GM12892 (cell line): ENCODE measurements at regions not wholly inside any gene's neighbourhood (a gene's known extent, or its start where the extent isn't known, plus 50 kb on each side); places are given as distances from the start of the nearest gene placed in this dataset.

Source experiments
- DNase-seq: peaks from one replicate; pipeline ENCODE4 v3.0.0; 2011; ENCODE audit not compliant: insufficient read length
- FAIRE-seq: peaks from 2 replicates; lab custom pipeline; 2011; peaks lifted over from hg19 to GRCh38; lab: Jason Lieb, UNC
- POLR2A ChIP-seq: IDR thresholded peaks from 2 replicates; pipeline ENCODE4 v1.6.1; 2011; ENCODE audit warnings: low read depth, low read length, control low read depth
- POLR2AphosphoS5 ChIP-seq: IDR thresholded peaks from 2 replicates; pipeline ENCODE4 v1.6.1; 2011; ENCODE audit warnings: low read depth, low read length, control low read depth
- TAF1 ChIP-seq: IDR thresholded peaks from 2 replicates; pipeline ENCODE4 v1.6.1; 2011; ENCODE audit warnings: low read depth, mild to moderate bottlenecking, control low read depth, low read length, borderline replicate concordance

DNA sequence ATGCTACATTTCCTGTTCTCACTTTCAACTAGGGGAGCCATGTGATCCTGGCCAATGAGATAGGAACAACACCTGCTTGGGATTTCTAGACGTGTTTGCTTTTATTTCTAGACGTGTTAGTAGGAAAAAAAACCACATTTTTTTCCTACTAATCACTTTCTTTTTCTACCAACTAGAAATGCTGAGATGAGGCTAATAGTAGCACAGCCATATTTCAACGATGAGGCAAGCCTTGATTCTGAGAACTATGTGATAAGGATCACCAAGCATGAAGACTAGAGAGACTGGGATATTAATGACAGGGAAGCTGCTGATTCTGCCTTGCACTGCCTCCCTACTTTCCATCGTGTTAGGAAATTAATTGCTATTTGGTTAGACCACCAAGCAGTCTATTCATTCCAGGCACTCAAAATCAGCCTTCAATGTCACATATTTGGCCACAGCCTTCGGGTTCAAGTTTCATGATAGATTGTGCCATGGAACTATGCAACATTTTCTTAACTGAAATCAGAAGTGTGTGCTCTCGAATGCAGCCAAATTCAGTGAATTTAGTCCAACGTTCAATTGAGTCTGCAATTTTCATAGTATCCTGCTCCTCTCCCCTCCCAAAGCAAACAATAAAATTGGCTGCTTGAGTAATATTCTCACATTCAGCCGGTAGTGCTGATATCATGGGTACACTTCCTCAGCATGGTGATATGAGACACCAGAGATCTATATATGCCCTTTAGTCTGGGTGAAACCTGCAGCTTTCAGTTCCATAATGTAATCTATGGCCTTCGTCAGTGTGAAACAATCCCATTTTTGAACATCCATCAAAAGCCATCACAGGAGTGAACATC, 98.1 kb downstream of the GPR37 start:
- DNase-seq = no peak
- no peak for TF ChIP-seq TAF1
- no peak for TF ChIP-seq POLR2A
- FAIRE-seq = no peak

DNA sequence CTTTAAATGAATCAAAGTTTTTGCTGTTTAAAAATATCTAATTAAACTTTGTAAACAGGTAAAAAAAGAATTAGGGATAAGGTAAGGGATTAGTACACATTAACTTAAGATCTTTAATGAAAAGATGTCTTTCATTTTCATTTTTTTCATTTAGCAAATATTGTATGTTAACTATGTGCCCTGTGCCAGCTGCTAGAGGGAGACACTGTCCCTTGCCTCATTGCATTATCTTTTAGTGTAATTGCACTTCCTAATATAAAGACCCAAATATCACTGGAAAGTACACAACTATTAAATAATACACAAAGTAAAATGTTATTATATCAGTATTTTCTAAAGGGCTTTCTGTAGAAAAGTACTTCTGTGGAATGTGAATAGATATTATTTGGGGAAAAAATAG, 102.7 kb downstream of the GPR37 start:
- TF ChIP-seq TAF1 (no peak), POLR2A (no peak), POLR2AphosphoS5 (no peak)
- no peak for FAIRE-seq
- no peak for DNase-seq

DNA sequence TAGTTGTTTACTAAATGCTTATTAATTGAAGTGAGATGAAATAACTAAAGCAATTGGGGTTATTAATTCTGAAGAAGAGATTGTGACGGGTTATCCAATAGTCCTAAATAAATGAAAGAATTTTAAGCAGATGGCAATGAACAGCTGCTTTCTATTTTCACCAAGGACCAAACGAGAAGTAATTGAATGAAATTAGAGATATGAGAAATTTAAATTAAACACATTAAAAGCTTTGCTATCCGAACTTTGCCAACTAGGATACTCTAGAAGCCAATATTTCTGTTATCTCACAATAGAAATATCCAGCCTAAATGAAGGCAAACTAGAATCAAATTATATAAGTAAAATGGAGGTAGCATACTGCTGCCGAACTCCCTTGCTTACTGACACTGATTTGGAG, 103.2 kb downstream of the GPR37 start:
- TF ChIP-seq TAF1 = no peak
- no peak for TF ChIP-seq POLR2AphosphoS5
- TF ChIP-seq POLR2A = no peak
- no peak for FAIRE-seq
- no peak for DNase-seq

DNA sequence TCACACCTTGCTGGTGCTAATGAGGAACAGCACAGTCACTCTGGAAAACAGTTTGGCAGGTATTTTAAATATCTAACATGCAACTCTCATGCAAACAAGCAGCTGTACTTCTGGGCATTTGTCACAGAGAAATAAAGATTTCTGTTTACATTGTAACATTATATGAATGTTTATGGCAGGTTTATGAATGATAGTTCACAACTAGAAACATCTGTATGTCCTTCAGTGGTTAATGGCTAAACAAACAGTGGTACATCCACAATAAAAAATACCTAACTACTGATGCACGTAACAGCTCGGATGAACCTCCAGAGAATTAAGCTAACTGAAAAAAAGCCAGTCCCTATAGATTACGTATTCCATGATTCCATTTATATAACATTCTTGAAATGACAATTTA, 109.6 kb downstream of the GPR37 start:
- FAIRE-seq = no peak
- TF ChIP-seq POLR2AphosphoS5 (no peak), POLR2A (no peak), TAF1 (no peak)
- DNase-seq = no peak

DNA sequence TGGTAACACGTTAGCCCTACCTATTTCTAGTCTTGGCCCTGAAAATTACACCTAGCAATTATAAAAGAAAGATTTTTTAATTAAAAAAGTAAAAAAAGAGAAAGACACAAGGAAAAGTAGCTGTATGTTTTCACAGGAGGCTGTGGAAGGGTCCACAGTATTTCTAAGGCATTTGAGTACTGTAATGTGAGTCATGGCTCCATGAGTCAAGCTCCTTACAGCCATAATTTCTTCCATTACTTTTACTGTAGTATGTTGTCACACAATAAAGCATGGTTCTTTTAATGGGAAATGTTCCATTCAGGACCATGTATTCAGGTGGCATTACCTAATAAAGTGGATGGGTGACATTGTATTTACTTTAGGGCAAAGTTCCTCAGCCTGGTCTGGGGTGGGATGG, 113.4 kb downstream of the GPR37 start:
- no peak for FAIRE-seq
- no peak for DNase-seq
- TF ChIP-seq POLR2AphosphoS5 (no peak), TAF1 (no peak), POLR2A (no peak)

DNA sequence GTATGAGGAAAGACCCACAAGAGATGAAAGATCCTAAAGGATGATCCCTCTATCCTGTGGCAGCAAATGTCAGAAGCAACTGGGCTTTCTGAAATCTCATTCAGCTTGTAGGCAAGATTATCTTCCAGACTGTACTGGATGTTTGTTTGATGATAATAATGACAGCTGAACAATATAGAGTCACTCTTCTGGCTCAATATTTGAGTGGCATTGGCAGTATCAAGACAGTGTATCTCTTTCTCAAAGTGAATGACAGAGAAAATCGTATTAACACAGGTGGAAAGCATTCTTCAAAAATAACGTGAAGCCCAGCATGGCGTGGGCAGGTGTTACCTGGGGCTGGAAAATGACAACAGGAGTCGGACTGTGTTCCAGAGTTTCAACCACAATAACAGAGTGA, 114.5 kb downstream of the GPR37 start:
- TF ChIP-seq POLR2AphosphoS5 = no peak
- TF ChIP-seq TAF1 = no peak
- no peak for TF ChIP-seq POLR2A
- peak; percentile 53 for FAIRE-seq
- DNase-seq = no peak

DNA sequence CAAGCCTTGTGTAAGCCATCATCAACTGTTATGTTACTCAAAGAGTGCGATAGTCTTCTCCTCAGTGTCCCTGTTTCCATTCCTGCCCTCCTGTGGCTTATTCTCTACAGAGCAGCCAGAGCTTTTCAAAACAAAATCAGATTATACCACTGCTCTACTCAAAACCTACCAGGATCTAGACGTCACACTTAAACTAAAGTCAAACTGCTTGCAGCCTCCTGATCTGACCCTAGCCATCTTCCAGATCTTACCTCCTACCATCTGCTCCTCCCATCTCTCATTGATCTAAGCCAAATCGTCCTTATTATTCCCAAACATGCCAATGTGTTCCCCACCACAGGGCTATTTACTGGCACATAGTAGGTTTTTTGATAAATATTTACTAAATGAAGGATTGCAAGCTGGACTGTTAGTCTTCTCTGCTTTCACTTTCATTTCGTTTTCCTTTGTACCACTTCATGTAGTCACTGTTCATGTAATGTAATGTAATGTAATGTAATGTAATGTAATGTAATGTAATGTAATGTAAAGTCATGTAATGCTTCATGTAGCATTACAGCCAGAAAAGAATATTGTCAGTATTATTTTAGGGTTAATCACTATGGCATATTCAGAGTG, 116.1 kb downstream of the GPR37 start:
- TF ChIP-seq TAF1 (no peak), POLR2AphosphoS5 (no peak), POLR2A (no peak)
- peak; percentile 24 for FAIRE-seq
- DNase-seq = no peak

DNA sequence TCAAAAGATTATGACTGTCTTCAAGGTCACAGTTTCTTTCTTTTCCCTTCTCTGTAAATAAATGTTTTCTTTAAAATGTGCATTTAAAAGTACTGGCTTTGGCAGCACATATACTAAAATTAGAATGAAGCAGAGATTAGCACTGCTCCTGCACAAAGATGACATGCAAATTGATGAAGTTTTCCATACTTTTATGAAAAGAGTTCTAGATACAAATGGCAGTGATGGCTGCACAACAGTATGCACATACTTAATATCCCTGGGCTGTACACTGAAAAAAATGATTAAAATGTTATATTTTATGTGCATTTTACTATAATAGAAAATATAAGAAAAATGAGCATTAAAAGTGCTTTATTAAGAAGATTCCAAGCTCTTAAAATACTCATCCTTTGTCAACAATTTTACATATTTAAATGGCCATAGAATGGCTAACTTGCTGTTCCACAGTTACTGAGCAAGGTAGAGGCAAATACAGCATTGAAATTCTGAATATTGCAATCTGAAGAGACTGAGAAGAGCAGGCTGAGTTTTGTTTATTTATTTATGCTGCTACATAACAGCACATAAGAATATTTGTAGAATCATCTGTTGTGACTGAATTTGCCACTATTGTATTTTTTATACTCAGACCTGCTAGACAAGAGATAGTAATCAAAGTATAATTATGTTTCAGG, 117.8 kb downstream of the GPR37 start:
- FAIRE-seq = no peak
- TF ChIP-seq POLR2AphosphoS5 = no peak
- no peak for TF ChIP-seq TAF1
- TF ChIP-seq POLR2A = no peak
- no peak for DNase-seq

DNA sequence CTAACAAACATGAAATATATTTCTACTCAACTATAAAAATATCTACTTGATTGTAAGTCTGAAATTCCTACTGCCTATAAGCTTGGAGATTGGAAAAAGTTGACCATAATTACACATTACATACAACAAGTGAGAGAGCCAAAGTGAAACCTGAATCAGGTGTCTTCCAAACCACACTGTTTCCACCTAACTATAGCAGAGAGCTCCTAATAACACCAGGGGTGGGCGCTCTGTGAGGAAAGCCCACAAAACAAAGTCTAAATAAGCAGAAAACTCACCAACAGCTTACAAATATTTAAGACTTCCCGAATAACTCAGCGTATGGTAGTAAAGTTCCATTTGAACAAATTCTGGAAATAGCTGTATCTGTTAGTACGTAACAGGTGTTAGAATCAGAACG, 119.9 kb downstream of the GPR37 start:
- TF ChIP-seq TAF1 = no peak
- no peak for TF ChIP-seq POLR2AphosphoS5
- no peak for TF ChIP-seq POLR2A
- FAIRE-seq = no peak
- no peak for DNase-seq

DNA sequence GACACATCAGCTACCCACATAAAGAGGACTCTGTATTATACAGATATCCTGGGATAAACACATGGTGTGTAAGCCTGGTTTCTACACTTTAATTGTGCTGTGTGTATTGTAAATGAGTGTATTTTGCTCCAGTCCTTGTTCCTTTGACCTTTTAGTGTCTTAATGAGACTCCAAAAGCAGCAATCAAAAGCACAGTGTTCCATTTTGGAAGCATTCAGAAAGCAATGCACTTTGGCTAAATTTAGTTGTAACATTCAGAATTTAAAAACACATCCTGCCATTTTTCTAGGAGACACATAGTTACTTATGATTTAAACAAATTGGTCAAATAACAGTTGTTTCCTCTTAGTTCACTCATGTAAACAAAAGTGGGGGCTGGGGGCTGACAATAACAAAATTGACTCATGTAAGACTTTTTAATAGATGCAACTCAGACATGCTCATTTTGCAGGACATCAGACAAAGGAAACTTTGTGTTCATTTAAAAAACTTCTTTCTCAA, 122.2 kb downstream of the GPR37 start:
- TF ChIP-seq POLR2AphosphoS5 (no peak), TAF1 (no peak), POLR2A (no peak)
- FAIRE-seq (no peak), DNase-seq (no peak)

DNA sequence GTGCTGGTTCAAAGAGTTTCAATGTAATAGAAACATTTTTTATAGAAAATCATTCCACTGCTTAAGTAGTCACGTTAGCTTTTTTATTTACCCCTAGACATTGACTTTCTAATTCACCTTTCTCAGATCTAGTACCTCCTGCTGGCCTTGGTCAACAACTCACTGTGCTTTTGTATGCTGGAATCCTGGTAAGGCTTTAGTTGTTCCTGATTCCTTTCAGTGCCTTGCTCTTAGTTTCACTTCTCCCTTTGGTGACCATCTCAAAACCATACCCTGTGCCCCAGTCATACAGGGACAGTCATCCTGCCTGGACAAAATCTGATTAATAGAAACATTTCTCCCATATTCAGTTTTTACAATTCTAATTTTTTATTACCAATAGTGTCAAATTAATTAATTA, 130.2 kb downstream of the GPR37 start:
- FAIRE-seq (no peak), DNase-seq (no peak)
- TF ChIP-seq TAF1 = no peak
- no peak for TF ChIP-seq POLR2A
- TF ChIP-seq POLR2AphosphoS5 = no peak
